Stimulated activated effector memory CD8-positive, alpha-beta T cell treated with anti-CD3 and anti-CD28 coated beads, Interleukin-12 subunit alpha, Interleukin-12 subunit beta, amount 100 ng/mL, for 72 hours (primary cell): ENCODE measurements at regions not wholly inside any gene's neighbourhood (a gene's known extent, or its start where the extent isn't known, plus 50 kb on each side); places are given as distances from the start of the nearest gene placed in this dataset.
A peak's percentile ranks its signal among the peaks of the same experiment; 100 is the strongest.
"Not testable (repeated sequence)": the region's sequence is repeated elsewhere in the genome, so short reads cannot be mapped to it uniquely, and the experiment has no call there.

Source experiments
- ATAC-seq: fragments of 150-1000 bp; cut with Tn5 transposase; 2 replicates; pipeline ENCODE4 v1.10.0; 2021
- DNase-seq, 2 donors: peaks; one replicate each; pipeline ENCODE4 v3.0.0; 2021 to 2022; ENCODE audit warnings: low spot score in 2 of 2
- H3K27ac Mint-ChIP-seq: one replicate; pipeline ENCODE4 v1.8.0; 2022; ENCODE audit warnings: mild to moderate bottlenecking, mixed read lengths
- H3K36me3 Mint-ChIP-seq: one replicate; pipeline ENCODE4 v1.8.0; 2022; ENCODE audit warnings: mild to moderate bottlenecking, mixed read lengths
- H3K4me1 Mint-ChIP-seq: one replicate; pipeline ENCODE4 v1.8.0; 2022; ENCODE audit warnings: mixed read lengths
- H3K4me3 Mint-ChIP-seq: one replicate; pipeline ENCODE4 v1.8.0; 2022; ENCODE audit warnings: mild to moderate bottlenecking, mixed read lengths
- H3K9me3 Mint-ChIP-seq: one replicate; pipeline ENCODE4 v1.8.0; 2022; ENCODE audit warnings: mixed read lengths

DNA sequence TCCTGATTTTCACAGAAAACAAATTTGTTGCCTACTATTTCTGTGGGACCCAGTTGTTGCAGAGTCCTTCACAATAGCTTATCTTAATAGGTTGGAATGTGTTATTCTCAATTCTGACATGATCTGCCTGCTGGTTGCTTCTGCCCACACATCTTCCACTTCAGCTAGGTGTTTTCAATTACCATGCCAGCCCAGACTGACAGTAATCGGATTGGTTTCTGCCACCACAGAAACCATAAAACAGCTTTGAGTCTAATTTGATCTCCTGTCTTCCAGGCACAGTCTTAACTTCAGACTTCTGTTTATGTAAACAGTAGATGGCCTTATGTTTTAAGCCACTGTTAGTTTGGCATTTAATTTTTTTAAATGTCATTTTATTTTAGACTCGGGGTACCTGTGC lies 248.2 kb upstream of the RBMS1 start:
- DNase-seq (no peak), ATAC-seq (peak; percentile 36)
- Mint-ChIP-seq H3K36me3 (no peaks in the 10 kb centered on the region), H3K9me3 (no peaks in the 10 kb centered on the region), H3K4me1 (no peaks in the 10 kb centered on the region), H3K27ac (no peak overlapping the region), H3K4me3 (no peak overlapping the region)

DNA sequence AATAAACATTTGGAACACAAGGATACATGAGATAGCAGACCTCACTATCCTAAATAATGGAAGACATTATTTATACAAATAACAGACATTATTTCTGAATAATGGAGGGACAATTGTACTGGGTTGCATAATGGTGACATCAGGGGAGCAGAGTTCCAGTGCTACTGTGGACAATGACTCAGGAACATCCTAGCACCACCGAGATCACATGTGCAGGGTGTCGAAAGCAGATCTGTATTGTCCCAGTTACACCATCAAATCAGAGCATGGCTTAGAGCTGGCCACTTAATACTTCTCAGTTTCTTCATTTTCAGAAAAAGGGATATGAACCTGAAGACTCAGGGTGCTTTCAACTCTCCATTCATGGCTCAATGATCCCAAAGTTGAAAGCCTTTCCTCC lies 249.1 kb upstream of the RBMS1 start:
- DNase-seq = no peak
- Mint-ChIP-seq H3K27ac (no peak overlapping the region), H3K4me1 (no peaks in the 10 kb centered on the region), H3K4me3 (no peak overlapping the region), H3K9me3 (no peaks in the 10 kb centered on the region), H3K36me3 (no peaks in the 10 kb centered on the region)
- no peak for ATAC-seq

DNA sequence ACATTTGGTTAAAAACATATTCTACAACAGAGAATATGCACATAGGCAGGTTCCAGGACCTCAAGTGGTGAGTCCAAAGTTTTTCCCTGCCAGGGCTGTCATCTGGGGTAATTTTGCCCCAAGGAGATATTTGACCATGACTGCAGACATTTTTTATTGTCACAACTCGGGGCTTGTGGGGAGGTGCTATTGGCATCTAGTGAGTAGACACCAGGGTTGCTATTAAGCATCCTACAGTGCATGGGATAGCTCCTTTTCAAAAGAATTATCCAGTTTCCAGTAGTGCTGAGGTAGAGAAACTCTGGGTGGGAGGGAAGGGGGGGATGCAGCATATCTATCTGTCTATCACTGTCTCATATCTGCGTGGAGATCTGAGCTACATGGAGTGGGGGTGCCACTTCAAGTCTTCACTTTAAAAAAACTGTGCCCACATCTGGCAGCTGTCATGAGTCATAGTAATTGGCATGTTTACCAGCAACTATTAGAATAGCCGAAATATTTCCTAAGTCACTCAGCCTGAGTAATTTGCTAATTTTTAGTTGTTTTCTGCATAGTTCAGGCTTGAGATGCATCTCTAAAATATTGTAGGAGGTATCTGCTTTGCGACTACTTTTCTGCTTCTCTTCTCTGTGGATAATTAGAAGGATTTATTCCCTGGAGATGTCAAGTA lies 254.0 kb upstream of the RBMS1 start:
- Mint-ChIP-seq H3K27ac (no peak overlapping the region), H3K4me1 (no peaks in the 10 kb centered on the region), H3K4me3 (no peak overlapping the region), H3K9me3 (no peaks in the 10 kb centered on the region), H3K36me3 (no peaks in the 10 kb centered on the region)
- ATAC-seq = no peak
- DNase-seq = no peak

DNA sequence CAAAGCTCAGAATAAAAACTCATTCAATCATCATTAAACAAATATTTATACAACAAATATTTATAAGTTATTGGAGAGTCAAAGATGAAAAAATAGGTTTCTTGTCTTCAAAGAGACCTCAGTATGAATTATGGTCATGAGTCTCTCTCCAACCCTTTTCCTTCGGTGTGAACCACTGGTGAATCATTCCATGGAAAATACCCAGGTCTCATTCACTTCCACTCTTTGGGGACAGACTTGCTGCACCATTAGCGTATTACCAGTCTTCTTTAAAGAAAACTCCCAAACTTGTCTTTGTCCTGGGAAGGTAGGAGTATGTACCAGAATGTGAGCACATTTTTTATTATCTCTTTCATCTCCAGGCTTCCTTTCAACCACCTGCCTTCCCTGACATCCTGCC lies 257.4 kb upstream of the RBMS1 start:
- Mint-ChIP-seq H3K36me3 (no peaks in the 10 kb centered on the region), H3K4me3 (no peak overlapping the region), H3K9me3 (peaks cover 4% of the 10 kb centered on the region), H3K27ac (no peak overlapping the region), H3K4me1 (no peaks in the 10 kb centered on the region)
- ATAC-seq (no peak), DNase-seq (no peak)

DNA sequence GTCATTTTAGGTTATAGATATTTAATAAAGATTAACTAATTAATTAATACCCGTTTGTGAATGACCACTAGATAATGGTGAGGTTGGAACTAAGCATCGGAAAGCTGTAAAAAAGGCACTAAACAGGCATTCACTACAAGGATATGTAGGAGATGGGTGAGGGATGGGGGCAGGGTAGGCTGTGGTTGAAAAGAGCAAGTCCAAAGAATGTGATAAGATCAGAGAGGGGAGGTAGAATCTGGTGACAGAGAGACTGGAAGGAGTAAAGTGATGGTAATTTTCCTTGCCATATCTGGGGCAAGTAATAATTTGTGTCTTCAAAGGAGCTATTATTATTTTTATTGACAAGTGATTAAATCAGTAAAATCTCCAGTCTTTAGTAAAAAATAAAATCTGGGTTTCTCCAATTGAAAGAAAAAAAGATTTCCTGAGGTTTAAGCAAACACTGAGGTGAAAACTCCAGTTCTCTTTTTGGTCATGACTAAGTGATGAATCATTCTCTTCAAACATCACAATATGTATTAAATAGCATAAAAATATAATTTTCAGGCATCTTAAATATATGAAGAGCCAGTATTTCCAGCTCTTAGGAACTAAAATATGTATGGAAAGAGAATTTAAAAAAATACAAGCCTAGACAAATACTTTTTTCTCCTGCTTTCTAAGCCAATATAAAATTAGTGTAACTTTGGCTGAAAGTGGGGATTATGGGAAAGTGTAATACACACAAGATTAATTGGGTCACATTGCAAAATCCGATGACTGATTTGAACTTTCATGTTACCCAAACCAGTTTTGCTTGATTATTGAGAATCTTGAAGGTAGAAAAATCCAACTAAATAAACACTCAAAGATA lies 259.1 kb upstream of the RBMS1 start:
- Mint-ChIP-seq H3K4me3 (no peak overlapping the region), H3K27ac (no peak overlapping the region), H3K4me1 (no peaks in the 10 kb centered on the region), H3K9me3 (peaks cover 4% of the 10 kb centered on the region), H3K36me3 (no peaks in the 10 kb centered on the region)
- DNase-seq (no peak), ATAC-seq (no peak)

DNA sequence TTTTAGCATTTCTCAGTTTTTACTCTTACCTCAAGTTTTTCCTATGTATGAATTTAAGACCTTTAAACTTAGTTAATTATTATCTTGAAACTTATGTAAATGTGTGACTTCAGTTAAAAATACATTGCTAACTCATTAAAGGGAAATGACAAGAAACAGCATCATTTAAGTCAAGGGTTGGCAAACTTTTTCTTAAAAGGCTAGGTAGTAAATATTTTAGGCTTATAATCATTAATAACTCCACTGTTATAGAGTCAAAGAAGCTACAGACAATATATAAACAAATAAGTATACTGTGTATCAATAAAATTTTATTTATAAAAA lies 259.7 kb upstream of the RBMS1 start:
- no peak for ATAC-seq
- Mint-ChIP-seq H3K36me3 (no peaks in the 10 kb centered on the region), H3K4me3 (no peak overlapping the region), H3K27ac (no peak overlapping the region), H3K4me1 (no peaks in the 10 kb centered on the region), H3K9me3 (peaks cover 4% of the 10 kb centered on the region)
- no peak for DNase-seq

DNA sequence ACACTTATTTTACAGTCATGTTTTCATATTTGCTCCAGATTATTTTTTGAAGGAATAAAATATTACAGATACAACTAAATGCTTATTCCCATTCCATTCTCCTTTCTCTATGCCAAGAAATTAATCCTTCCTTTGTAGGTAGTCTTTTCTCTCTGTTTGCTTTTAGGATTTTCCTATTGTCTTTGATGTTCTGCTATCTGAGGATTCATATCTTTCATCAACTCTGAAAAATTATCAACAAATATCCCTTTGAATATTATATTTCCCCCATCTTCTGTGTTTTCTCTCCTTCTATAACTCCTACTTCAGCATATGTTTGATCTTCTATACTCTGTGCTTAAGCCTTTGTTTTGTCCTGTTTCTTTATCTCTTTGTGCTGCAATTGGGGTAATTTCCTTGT lies 260.4 kb upstream of the RBMS1 start:
- H3K4me3 Mint-ChIP-seq = no peak overlapping the region
- no peaks in the 10 kb centered on the region for H3K36me3 Mint-ChIP-seq
- DNase-seq = no peak
- no peaks in the 10 kb centered on the region for H3K4me1 Mint-ChIP-seq
- no peak for ATAC-seq
- peaks cover 4% of the 10 kb centered on the region for H3K9me3 Mint-ChIP-seq
- H3K27ac Mint-ChIP-seq = no peak overlapping the region

DNA sequence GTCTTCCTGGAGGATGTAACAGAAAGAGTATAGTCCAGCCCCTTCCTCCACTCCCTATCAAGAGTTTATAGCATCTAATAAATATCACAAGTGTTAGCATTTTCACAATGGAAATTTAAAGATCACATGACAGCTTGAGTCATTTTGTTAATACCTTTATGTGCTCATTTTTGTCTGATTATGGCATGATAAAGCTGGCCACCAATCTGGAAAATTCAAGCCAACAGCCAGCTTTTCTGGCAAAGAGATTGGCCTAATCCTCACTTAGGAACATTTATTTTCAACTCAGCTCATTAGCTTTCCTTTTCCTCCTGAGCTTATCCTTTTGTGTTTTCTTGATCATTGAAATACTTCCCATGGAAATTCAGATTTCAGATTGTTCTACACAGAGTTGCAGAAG lies 262.9 kb upstream of the RBMS1 start:
- Mint-ChIP-seq H3K36me3 (no peaks in the 10 kb centered on the region), H3K27ac (no peak overlapping the region), H3K9me3 (peaks cover 4% of the 10 kb centered on the region), H3K4me3 (no peak overlapping the region), H3K4me1 (no peaks in the 10 kb centered on the region)
- ATAC-seq (no peak), DNase-seq (no peak)

DNA sequence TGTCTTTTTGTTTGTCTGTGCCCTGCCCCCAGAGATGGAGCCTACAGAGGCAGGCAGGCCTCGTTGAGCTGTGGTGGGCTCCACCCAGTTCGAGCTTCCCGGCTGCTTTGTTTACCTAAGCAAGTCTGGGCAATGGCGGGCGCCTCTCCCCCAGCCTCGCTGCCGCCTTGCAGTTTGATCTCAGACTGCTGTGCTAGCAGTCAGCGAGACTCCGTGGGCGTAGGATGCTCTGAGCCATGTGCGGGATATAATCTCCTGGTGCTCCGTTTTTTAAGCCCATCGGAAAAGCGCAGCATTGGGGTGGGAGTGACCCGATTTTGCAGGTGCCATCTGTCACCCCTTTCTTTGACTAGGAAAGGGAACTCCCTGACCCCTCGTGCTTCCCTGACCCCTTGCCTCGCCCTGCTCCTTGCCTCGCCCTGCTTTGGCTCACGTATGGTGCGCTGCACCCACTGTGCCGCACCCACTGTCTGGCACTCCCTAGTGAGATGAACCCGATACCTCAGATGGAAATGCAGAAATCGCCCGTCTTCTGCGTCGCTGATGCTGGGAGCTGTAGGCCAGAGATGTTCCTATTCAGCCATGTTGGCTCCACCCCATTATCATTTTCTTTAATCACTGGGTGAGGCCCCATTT lies 269.0 kb upstream of the RBMS1 start:
- not testable (repeated sequence) for H3K27ac Mint-ChIP-seq, ATAC-seq, H3K9me3 Mint-ChIP-seq, H3K36me3 Mint-ChIP-seq, H3K4me1 Mint-ChIP-seq, DNase-seq, H3K4me3 Mint-ChIP-seq

DNA sequence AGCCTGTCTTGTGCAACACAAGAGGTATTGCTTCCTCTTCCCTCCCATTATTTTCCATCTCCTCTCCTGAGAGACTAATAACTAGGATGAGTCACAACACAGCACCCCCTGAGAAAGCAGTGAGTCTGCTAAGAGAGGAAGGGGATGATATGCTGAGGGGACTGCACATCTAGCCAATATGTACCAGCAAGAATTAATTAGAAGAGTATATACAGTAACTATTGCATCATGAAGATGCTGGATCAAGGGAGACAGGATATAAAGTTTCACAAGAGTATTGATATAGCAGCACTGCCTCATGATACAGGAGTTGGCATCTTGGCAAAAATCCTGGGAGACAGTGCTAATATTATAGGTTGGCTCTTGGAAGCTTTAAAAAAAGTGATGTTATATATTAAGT lies 289.9 kb upstream of the RBMS1 start:
- Mint-ChIP-seq H3K27ac (no peak overlapping the region), H3K9me3 (peaks cover 9% of the 10 kb centered on the region), H3K4me3 (no peak overlapping the region), H3K36me3 (no peaks in the 10 kb centered on the region), H3K4me1 (no peaks in the 10 kb centered on the region)
- no peak for DNase-seq
- ATAC-seq = no peak

DNA sequence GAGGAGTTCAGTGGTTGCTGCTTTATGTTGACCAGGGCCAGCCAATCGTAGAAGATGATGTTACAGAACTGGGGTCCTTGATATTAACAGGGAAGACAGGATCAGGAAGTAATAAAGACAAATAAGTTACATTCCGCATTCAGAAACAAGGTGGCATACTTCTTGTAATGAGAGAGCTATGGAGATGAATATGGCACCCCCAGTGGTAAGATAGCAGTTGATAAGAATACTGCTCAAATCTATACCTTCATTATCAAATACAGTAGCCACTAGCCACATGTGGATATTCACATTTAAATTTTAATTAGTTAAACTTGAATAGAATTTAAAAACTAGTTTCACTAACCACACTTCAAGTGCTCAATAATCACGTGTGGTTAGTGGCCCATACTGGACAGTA lies 290.4 kb upstream of the RBMS1 start:
- DNase-seq = no peak
- Mint-ChIP-seq H3K4me3 (no peak overlapping the region), H3K4me1 (no peaks in the 10 kb centered on the region), H3K27ac (no peak overlapping the region), H3K36me3 (no peaks in the 10 kb centered on the region), H3K9me3 (peaks cover 5% of the 10 kb centered on the region)
- ATAC-seq = no peak

DNA sequence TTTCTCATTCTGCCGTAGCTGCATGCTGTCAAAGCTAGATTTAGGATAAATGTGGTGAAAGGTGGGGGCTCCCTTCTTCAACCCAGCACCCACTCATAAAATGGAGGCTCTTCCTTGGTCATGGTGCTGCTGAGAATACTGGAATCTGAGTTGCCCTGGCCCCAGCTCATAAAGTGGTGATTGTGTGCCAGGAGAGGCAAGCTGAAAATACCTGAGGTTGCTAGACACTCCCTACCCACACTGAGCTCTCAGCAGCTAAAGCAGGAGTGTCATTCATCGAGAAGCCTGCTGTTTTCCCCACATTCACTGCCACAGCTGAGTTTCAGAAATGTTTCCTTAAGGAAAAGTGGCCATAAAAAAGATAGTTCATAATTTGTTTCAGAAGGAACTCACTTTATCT lies 297.1 kb upstream of the RBMS1 start:
- Mint-ChIP-seq H3K4me3 (no peak overlapping the region), H3K9me3 (no peaks in the 10 kb centered on the region), H3K36me3 (no peaks in the 10 kb centered on the region), H3K4me1 (no peaks in the 10 kb centered on the region), H3K27ac (no peak overlapping the region)
- no peak for DNase-seq
- ATAC-seq = no peak

DNA sequence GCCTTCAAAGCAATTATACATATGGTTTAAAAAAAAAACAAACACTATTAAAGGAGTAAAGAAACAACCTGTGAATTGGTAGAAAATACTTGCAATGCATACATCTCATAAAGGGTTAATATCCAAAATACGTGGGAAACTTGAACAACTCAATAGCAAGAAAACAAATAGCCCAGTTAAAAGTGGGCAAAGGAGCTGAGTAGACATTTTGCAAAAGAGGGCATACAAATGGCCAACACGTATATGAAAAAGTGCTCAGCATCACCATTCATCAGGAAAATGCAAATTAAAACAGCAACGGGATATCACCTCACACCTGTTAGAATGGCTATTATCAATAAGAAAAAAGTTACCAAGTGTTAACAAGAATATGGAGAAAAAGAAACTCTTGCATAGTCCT lies 298.3 kb upstream of the RBMS1 start:
- DNase-seq (no peak), ATAC-seq (no peak)
- Mint-ChIP-seq H3K4me3 (no peak overlapping the region), H3K4me1 (no peaks in the 10 kb centered on the region), H3K27ac (no peak overlapping the region), H3K9me3 (no peaks in the 10 kb centered on the region), H3K36me3 (no peaks in the 10 kb centered on the region)

DNA sequence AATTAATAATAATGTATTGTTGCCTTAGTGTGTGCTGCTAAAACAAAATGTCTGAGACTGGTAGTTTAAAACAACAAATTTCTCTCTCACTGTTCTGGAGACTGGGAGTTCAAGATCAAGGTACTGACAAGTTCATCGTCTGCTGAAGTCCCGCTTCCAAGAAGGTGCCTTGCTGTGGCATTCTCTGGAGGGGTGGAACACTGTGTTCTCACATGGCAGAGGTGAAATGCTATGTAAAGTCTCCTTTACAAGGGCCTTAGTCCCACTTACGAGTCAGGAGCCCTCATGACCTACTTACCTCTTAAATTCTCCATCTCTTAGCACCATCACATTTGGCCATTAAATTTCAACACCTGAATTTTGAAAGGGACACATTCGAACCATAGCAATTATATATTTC lies 299.2 kb upstream of the RBMS1 start:
- Mint-ChIP-seq H3K9me3 (no peaks in the 10 kb centered on the region), H3K36me3 (no peaks in the 10 kb centered on the region), H3K4me1 (no peaks in the 10 kb centered on the region), H3K27ac (no peak overlapping the region), H3K4me3 (no peak overlapping the region)
- DNase-seq (no peak), ATAC-seq (no peak)

DNA sequence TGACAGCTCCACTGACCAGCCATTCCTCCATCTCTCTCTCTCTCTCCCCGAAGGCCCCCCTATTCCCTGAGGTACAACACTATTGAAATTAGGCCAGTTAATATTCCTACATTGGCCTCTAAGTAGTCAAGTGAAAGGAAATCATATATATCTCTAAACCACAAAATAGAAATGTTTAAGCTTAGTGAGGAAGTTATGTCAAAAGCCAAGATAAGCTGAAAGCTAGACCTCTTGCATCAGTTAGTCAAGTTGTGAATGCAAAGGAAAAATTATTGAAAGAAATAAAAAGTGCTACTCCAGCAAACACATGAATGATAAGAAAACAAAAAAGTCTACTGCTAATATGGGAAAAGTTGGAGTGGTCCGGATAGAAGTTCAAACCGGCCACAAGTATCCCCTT lies 301.3 kb upstream of the RBMS1 start:
- Mint-ChIP-seq H3K4me1 (no peaks in the 10 kb centered on the region), H3K9me3 (peaks cover 3% of the 10 kb centered on the region), H3K4me3 (no peak overlapping the region), H3K27ac (no peak overlapping the region), H3K36me3 (no peaks in the 10 kb centered on the region)
- DNase-seq = no peak
- no peak for ATAC-seq

DNA sequence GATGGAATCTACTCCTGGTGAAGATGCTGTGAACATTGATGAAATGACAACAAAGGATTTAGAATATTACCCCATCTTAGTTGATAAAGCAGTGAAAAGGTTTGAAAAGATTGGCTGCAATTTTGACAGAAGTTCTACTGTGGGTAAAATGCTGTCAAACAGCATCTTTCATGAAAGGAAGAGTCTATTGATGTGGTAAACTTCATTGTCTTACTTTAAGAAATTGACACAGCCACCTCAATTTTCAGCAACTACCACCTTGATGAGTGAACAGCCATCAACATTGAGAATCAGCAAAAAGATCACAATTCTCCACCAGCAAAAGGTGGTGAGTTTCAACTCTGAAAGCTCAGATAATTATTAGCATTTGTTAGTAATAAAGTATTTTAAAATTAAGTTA lies 310.3 kb upstream of the RBMS1 start:
- DNase-seq = no peak
- Mint-ChIP-seq H3K4me1 (no peaks in the 10 kb centered on the region), H3K9me3 (no peaks in the 10 kb centered on the region), H3K36me3 (no peaks in the 10 kb centered on the region), H3K27ac (no peak overlapping the region), H3K4me3 (no peak overlapping the region)
- no peak for ATAC-seq
